GM10266 (cell line): ENCODE measurements at regions not wholly inside any gene's neighbourhood (a gene's known extent, or its start where the extent isn't known, plus 50 kb on each side); places are given as distances from the start of the nearest gene placed in this dataset.
"Not testable (repeated sequence)": the region's sequence is repeated elsewhere in the genome, so short reads cannot be mapped to it uniquely, and the experiment has no call there.

Experiments
- DNase-seq: peaks from one replicate; pipeline ENCODE4 v3.0.0; 2012; ENCODE audit errors: extremely low spot score
- CTCF ChIP-seq: IDR thresholded peaks from 2 replicates; pipeline ENCODE4 v1.5.1; 2012; ENCODE audit warnings: mild to moderate bottlenecking, low read depth; ENCODE audit not compliant: control insufficient read depth, insufficient read depth; ENCODE audit errors: missing control alignments

DNA sequence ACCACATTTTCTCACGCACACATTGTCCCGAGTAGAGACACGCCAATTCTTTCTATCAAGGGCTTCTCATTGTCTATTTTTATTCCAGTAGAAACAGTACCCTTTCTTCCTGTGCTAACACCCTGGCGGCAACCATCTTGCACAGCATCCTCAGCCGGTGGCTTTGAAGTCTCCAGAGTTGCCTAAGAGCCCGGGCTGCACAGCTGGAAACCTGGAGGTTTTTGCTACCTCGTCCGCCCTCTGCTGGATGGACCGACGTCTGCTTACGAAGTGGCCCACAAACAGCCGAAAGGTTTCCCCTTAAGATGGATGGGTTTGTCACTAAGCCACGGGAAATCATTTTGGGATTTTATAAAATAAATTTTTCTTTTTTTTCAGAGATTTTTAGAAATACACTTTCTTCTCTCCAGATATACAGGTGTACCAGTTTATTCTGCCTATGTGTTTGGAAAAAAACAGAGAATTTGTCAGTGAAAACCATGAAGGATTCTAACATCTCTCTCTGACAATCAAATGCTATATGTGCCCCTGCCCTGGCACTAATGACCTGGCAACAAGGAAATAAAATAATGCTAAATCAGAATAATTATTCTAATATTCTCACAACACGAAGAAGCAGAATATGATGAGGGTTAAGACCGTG lies 81.8 kb upstream of the FAM204A start:
- peak; percentile 53 for DNase-seq
- TF ChIP-seq CTCF = peak; percentile 68

GRCh38 chr10:118422241-118422640 lies 80.1 kb upstream of the FAM204A start:
- no peak for DNase-seq
- TF ChIP-seq CTCF = no peak

DNA sequence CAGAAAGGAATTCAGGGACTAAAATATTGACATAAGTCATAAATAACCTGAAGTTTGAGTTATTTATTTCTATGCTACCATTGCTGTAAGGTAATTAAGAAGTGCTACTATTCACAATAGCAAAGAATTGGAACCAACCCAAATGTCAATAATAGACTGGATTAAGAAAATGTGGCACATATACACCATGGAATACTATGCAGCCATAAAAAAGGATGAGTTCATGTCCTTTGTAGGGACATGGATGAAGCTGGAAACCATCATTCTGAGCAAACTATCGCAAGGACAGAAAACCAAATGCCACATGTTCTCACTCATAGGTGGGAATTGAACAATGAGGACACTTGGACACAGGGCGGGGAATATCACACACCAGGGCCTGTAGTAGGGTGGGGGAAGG lies 77.9 kb upstream of the FAM204A start:
- not testable (repeated sequence) for DNase-seq

DNA sequence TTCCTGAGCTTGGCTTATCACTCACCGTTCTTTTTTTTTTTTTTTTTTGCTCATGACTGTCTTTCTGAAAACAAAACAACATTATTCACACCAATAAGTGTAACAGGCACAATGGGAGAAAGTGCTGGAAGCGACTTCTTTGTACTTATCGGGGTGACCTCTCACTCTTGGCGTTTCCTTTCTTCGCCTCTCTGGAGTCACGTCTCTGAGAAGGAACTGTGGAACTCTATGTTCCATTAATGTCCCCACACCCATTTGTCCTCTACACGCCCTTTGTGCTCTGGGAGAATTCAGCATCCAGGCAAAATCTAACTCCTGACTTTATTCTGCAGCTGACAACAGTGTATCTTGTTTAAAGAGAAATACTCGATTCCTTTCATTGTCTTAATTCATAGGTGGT lies 70.8 kb upstream of the FAM204A start:
- TF ChIP-seq CTCF = no peak
- DNase-seq = no peak

GRCh38 chr10:118412132-118412760 lies 70.1 kb upstream of the FAM204A start:
- DNase-seq = no peak
- TF ChIP-seq CTCF = no peak

GRCh38 chr10:118409295-118409694 lies 67.2 kb upstream of the FAM204A start:
- TF ChIP-seq CTCF = no peak
- DNase-seq = no peak

DNA sequence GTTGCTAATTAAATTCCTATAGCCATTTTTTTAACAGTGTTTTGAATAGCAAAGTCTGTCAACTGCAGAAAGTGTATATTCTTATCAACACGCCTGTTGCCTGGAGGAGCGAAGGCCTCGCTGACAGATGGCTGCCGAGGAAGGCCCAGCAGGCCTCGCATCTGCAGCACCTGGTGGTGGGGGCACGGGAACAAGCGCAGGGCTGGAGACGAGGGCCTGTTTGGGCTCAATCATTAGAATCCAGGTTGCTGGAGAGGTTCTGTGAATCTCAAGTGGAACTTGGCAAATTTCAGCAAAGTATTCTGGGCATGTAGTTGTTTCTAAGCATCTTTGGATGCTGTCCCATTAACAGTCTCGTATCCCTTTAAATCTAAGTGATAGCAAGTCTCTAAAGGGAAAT lies 66.1 kb upstream of the FAM204A start:
- TF ChIP-seq CTCF = no peak
- no peak for DNase-seq
